ENCODE measurements at regions not wholly inside any gene's neighbourhood (a gene's known extent, or its start where the extent isn't known, plus 50 kb on each side); places are given as distances from the start of the nearest gene placed in this dataset.

GRCh38 chr18:33871363-33872025 lies 293.5 kb downstream of the ASXL3 start:
- Histone ChIP-seq H3K27me3 (ENCODE audit: insufficient read depth, low read depth, severe bottlenecking) (no peaks in the 10 kb centered on the region), H3K9me3 (ENCODE audit: severe bottlenecking) (no peaks in the 10 kb centered on the region), H3K27ac (no peak overlapping the region), H3K4me3 (ENCODE audit: low read depth, low read length) (no peak overlapping the region), H3K36me3 (no peaks in the 10 kb centered on the region)
- DNase-seq: no peak
- TF ChIP-seq CTCF (IDR thresholded peaks at IDR 0.05; ENCODE audit: low read depth, low read length): no peak

- no peak for TF ChIP-seq CTCF (IDR thresholded peaks at IDR 0.05; ENCODE audit: low read depth, low read length)
- no peaks in the 10 kb centered on the region for H3K9me3 ChIP-seq (ENCODE audit: severe bottlenecking)
- H3K36me3 ChIP-seq: no peaks in the 10 kb centered on the region
- no peak overlapping the region for H3K4me3 ChIP-seq (ENCODE audit: low read depth, low read length)
- no peaks in the 10 kb centered on the region for H3K27me3 ChIP-seq (ENCODE audit: insufficient read depth, low read depth, severe bottlenecking)
- no peak overlapping the region for H3K27ac ChIP-seq
- DNase-seq: no peak
Observed at GRCh38 chr18:33870059-33870458, 292.0 kb downstream of the ASXL3 start.

- peaks cover 5% of the 10 kb centered on the region for H3K9me3 ChIP-seq (ENCODE audit: severe bottlenecking)
- no peak for TF ChIP-seq CTCF (IDR thresholded peaks at IDR 0.05; ENCODE audit: low read depth, low read length)
- no peak overlapping the region for H3K27ac ChIP-seq
- DNase-seq: no peak
- H3K36me3 ChIP-seq: no peaks in the 10 kb centered on the region
- H3K27me3 ChIP-seq (ENCODE audit: insufficient read depth, low read depth, severe bottlenecking): no peaks in the 10 kb centered on the region
- no peak overlapping the region for H3K4me3 ChIP-seq (ENCODE audit: low read depth, low read length)
Observed at GRCh38 chr18:33866386-33866785, 288.4 kb downstream of the ASXL3 start.

GRCh38 chr18:33863912-33864311 lies 285.9 kb downstream of the ASXL3 start:
- DNase-seq: no peak
- no peak overlapping the region for H3K27ac ChIP-seq
- H3K9me3 ChIP-seq (ENCODE audit: severe bottlenecking): peaks cover 5% of the 10 kb centered on the region
- no peak overlapping the region for H3K4me3 ChIP-seq (ENCODE audit: low read depth, low read length)
- no peak for TF ChIP-seq CTCF (IDR thresholded peaks at IDR 0.05; ENCODE audit: low read depth, low read length)
- no peaks in the 10 kb centered on the region for H3K36me3 ChIP-seq
- no peaks in the 10 kb centered on the region for H3K27me3 ChIP-seq (ENCODE audit: insufficient read depth, low read depth, severe bottlenecking)

- Histone ChIP-seq H3K4me3 (ENCODE audit: low read depth, low read length) (no peak overlapping the region), H3K27ac (no peak overlapping the region)
- TF ChIP-seq CTCF (IDR thresholded peaks at IDR 0.05; ENCODE audit: low read depth, low read length): no peak
Observed at GRCh38 chr18:33854827-33855139, 276.8 kb downstream of the ASXL3 start.

More at GRCh38 chr18:33854827-33855139, 276.8 kb downstream of the ASXL3 start:
- no peak for DNase-seq
- Histone ChIP-seq H3K36me3 (no peaks in the 10 kb centered on the region), H3K27me3 (ENCODE audit: insufficient read depth, low read depth, severe bottlenecking) (no peaks in the 10 kb centered on the region), H3K9me3 (ENCODE audit: severe bottlenecking) (no peaks in the 10 kb centered on the region)
